GM10266 (cell line): ENCODE measurements at regions not wholly inside any gene's neighbourhood (a gene's known extent, or its start where the extent isn't known, plus 50 kb on each side); places are given as distances from the start of the nearest gene placed in this dataset.

Source experiments
- DNase-seq: peaks from one replicate; pipeline ENCODE4 v3.0.0; 2012; ENCODE audit errors: extremely low spot score
- TF ChIP-seq, protein P1 (sequence below): IDR thresholded peaks from 2 replicates; pipeline ENCODE4 v1.5.1; 2012; ENCODE audit warnings: mild to moderate bottlenecking, low read depth; ENCODE audit not compliant: control insufficient read depth, insufficient read depth; ENCODE audit errors: missing control alignments

DNA sequence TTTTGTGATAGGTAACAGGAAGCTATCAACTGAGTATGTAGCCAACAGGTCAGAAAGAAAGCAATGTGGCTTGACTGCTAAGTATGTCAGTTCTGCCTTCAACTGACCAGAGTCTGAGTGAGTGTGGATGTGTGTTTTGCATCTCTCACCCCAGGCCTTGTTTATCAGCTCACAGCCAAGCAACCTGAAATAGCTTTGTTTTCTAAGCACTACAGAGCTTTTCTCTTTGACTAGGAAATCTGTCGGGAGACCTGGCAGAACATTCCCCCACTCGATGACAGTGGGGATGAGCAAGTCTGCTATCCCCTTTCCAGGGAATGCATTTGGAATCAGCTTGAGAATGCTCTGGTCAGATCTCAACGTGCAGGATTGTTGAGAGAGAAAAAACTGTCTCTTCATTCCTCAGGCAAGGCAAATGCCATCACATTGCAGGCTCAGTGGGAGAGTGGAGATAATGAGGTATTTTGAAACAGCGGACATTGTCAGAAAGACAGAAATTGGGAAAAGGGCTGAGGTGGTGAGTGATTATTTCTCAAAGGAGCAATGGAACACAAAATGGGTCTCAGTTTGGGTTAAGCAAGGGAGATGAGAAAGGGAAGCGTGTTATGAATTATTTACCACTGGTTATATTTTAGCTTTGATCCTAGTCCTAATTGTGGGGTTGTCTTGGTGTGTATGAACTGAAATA, 233.8 kb upstream of the PIK3C3 start:
- no peak for DNase-seq
- TF ChIP-seq, protein P1, sequence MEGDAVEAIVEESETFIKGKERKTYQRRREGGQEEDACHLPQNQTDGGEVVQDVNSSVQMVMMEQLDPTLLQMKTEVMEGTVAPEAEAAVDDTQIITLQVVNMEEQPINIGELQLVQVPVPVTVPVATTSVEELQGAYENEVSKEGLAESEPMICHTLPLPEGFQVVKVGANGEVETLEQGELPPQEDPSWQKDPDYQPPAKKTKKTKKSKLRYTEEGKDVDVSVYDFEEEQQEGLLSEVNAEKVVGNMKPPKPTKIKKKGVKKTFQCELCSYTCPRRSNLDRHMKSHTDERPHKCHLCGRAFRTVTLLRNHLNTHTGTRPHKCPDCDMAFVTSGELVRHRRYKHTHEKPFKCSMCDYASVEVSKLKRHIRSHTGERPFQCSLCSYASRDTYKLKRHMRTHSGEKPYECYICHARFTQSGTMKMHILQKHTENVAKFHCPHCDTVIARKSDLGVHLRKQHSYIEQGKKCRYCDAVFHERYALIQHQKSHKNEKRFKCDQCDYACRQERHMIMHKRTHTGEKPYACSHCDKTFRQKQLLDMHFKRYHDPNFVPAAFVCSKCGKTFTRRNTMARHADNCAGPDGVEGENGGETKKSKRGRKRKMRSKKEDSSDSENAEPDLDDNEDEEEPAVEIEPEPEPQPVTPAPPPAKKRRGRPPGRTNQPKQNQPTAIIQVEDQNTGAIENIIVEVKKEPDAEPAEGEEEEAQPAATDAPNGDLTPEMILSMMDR, result no peak

DNA sequence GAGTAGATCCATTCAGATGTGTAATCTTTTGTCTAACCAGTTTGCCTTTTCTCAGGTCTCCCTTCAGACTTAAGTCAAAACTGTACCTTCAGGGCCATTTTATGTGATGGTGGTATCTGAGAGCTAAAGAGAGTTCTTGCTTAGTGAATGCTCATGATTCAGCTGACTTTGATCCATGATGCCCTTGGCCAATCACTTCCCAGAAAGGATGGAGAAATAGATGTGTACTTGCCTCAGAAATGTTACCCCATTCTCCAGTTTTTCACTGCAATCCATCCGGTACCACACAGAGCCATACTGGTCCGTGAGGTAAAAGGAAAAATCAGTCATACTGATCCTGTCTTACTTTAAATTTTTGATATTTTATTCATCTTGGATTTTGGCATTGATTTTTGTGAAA, 234.8 kb upstream of the PIK3C3 start:
- TF ChIP-seq, protein P1, result no peak
- DNase-seq, result no peak

DNA sequence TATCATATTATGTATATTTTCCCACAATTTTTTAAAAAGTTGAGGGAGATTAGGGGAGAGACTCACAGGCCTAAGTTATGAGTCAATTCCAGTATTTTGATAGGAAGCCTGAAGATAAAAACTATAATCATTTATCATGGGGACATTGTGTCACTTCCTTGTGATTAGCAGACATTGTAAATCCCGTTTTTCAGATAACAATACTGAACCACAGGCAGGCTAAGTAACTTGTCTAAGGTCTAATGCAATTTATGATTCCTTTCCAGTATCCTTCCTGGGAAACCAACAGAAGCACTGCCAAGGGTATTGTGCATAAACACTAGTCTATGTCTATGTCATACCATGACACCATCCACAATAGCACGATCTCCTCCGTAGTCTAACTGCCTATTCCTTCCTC, 235.2 kb upstream of the PIK3C3 start:
- TF ChIP-seq, protein P1, result no peak
- no peak for DNase-seq

DNA sequence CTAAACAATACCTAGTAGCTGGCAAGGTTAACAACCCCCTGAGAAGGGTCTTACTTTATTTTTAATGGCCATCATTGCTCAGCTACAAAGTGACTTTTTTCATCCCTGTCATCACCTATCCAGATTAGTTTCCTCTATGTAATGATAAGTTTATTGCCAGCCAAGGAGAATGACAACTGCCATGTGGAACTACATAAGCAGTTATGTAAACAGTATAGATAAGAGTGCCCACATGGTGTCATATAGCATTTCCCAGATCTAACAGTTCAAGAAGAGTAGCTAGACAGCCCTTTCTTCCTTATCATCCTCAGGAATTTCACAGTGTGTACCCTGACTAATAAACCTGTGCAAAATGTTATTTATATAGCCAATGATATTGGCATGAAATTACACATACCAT, 240.2 kb upstream of the PIK3C3 start:
- TF ChIP-seq, protein P1, result no peak
- DNase-seq, result no peak

DNA sequence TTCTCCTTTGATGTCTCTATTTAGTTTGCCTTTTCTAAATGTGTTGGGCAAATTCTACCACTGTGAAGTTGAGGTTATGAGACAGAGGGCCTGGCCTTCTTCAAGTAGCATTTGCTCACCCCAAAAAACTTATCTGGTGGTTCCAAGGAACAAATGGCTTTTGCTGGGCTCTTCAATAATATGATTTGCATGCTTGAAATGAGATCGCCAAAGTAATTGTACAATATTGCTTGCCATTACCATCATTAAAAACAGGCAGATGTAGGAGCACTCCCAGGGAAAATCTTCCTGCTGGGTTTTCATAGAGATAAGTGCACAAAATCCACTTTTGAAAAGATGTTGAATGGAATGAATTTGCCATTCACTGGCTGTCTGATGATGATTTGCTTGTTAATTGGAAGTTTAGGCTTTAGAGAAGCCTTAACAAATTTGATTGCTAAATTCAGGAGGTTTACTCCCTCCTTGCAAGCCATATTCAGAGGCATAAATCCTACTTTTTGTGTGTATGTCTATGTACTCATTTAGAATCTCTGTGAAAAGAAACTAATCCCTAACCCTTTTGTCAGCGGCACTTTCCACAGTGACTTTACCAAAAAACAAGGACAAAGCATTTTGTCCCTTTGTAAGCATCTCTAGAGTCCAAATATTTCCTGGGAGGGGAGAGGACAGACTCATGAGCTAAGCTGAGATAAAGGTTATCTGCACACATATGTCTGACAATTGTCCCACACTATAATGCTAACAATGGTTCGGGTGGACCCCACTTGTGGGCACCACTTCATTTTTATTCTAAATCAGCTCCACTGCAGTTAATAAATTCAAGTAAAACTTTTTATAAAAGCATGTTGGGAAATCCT, 240.8 kb upstream of the PIK3C3 start:
- TF ChIP-seq, protein P1, result no peak
- no peak for DNase-seq

DNA sequence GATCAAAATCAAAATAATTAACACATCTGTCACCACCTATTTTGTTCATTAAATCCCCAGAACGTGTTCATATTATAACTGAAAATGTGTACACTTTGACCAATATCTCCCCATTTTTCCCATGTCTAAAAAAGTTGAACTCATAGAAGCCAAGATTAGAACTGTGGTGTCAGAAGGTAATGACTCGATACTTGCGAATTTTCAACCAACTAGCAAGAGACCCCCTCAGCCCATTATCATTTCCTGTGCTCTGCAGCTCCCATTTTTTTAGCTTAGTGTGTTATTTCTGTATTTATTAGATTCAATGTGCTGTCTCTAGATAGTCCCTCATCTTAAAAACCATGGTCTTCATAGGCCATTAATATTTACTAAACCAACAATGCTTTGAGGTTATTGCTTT, 248.7 kb upstream of the PIK3C3 start:
- DNase-seq, result no peak
- TF ChIP-seq, protein P1, result no peak
